Ishikawa (cell line): ENCODE measurements at regions not wholly inside any gene's neighbourhood (a gene's known extent, or its start where the extent isn't known, plus 50 kb on each side); places are given as distances from the start of the nearest gene placed in this dataset.

ENCODE experiments used
- FOXM1 ChIP-seq: IDR thresholded peaks from 2 replicates; pipeline ENCODE4 v1.6.1; 2012; ENCODE audit warnings: low read depth, borderline replicate concordance
- TF ChIP-seq, protein P1 (sequence below): IDR thresholded peaks from 2 replicates; pipeline ENCODE4 v1.6.1; 2012; ENCODE audit warnings: low read depth, mild to moderate bottlenecking
- TF ChIP-seq, protein P2 (sequence below): IDR thresholded peaks from 2 replicates; pipeline ENCODE4 v1.6.1; 2012
- TF ChIP-seq, protein P3 (sequence below): IDR thresholded peaks from 2 replicates; pipeline ENCODE4 v1.6.1; 2012

DNA sequence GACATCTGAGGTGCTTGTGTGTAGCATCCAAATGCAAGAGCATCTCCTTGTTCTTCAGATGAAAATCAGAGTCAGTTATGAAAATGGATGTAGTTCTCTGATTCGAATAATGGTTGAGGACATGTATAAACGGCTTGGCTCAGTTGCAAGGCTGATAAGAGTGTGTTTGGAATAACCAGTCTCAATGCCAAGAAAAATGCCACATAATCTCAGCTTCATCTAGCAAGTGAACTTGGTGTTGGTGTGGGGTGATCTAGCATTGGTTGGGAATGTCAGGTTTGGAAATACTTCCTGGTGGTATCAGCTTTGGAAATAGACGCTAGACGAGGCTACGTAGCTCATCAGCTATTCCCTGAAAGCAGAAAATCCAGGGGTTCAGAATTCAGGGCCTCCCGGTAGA, 362.0 kb downstream of the FGF9 start:
- TF ChIP-seq, protein P1, sequence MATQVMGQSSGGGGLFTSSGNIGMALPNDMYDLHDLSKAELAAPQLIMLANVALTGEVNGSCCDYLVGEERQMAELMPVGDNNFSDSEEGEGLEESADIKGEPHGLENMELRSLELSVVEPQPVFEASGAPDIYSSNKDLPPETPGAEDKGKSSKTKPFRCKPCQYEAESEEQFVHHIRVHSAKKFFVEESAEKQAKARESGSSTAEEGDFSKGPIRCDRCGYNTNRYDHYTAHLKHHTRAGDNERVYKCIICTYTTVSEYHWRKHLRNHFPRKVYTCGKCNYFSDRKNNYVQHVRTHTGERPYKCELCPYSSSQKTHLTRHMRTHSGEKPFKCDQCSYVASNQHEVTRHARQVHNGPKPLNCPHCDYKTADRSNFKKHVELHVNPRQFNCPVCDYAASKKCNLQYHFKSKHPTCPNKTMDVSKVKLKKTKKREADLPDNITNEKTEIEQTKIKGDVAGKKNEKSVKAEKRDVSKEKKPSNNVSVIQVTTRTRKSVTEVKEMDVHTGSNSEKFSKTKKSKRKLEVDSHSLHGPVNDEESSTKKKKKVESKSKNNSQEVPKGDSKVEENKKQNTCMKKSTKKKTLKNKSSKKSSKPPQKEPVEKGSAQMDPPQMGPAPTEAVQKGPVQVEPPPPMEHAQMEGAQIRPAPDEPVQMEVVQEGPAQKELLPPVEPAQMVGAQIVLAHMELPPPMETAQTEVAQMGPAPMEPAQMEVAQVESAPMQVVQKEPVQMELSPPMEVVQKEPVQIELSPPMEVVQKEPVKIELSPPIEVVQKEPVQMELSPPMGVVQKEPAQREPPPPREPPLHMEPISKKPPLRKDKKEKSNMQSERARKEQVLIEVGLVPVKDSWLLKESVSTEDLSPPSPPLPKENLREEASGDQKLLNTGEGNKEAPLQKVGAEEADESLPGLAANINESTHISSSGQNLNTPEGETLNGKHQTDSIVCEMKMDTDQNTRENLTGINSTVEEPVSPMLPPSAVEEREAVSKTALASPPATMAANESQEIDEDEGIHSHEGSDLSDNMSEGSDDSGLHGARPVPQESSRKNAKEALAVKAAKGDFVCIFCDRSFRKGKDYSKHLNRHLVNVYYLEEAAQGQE, result no peak
- TF ChIP-seq FOXM1, result no peak
- TF ChIP-seq, protein P2, sequence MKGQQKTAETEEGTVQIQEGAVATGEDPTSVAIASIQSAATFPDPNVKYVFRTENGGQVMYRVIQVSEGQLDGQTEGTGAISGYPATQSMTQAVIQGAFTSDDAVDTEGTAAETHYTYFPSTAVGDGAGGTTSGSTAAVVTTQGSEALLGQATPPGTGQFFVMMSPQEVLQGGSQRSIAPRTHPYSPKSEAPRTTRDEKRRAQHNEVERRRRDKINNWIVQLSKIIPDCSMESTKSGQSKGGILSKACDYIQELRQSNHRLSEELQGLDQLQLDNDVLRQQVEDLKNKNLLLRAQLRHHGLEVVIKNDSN, result no peak
- TF ChIP-seq, protein P3, sequence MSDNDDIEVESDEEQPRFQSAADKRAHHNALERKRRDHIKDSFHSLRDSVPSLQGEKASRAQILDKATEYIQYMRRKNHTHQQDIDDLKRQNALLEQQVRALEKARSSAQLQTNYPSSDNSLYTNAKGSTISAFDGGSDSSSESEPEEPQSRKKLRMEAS, result no peak
